ACC112 (cell line): ENCODE measurements at regions not wholly inside any gene's neighbourhood (a gene's known extent, or its start where the extent isn't known, plus 50 kb on each side); places are given as distances from the start of the nearest gene placed in this dataset.
"Not testable (repeated sequence)": the region's sequence is repeated elsewhere in the genome, so short reads cannot be mapped to it uniquely, and the experiment has no call there.

Source experiments
- H2AFZ ChIP-seq: fragments of 200-600 bp; sonication (generic); one replicate; pipeline ENCODE4 v1.6.0; 2017; ENCODE audit warnings: antibody characterized with exemption, low read length; ENCODE audit not compliant: unreplicated experiment
- H3K27ac ChIP-seq: fragments of 200-600 bp; sonication (generic); 2 replicates; pipeline ENCODE4 v1.5.1; 2014; ENCODE audit warnings: low read depth, mild to moderate bottlenecking, antibody characterized with exemption, low read length, moderate library complexity
- H3K27me3 ChIP-seq: fragments of 200-600 bp; sonication (generic); 2 replicates; pipeline ENCODE4 v1.6.1; 2014; ENCODE audit warnings: mild to moderate bottlenecking, antibody characterized with exemption, low read length, moderate library complexity, mixed read lengths; ENCODE audit not compliant: insufficient read depth
- H3K36me3 ChIP-seq: fragments of 200-600 bp; sonication (generic); 2 replicates; pipeline ENCODE4 v1.6.1; 2016; ENCODE audit warnings: mild to moderate bottlenecking, antibody characterized with exemption, low read length, moderate library complexity, mixed read lengths; ENCODE audit not compliant: insufficient read depth
- H3K4me1 ChIP-seq: fragments of 200-600 bp; sonication (generic); one replicate; pipeline ENCODE4 v1.6.1; 2016; ENCODE audit warnings: low read length, mixed read lengths; ENCODE audit not compliant: insufficient read depth, unreplicated experiment, control insufficient read depth
- H3K4me3 ChIP-seq: fragments of 200-600 bp; sonication (generic); 2 replicates; pipeline ENCODE4 v1.5.1; 2014; ENCODE audit warnings: mild to moderate bottlenecking, low read depth, low read length
- H3K79me2 ChIP-seq: fragments of 200-600 bp; sonication (generic); one replicate; pipeline ENCODE4 v1.6.0; 2016; ENCODE audit warnings: low read length; ENCODE audit not compliant: control insufficient read depth, unreplicated experiment, insufficient read depth

GRCh38 chrX:78603908-78604307 lies 55.2 kb downstream of the RTL3 start:
- no peaks in the 10 kb centered on the region for H3K4me1 ChIP-seq
- H2AFZ ChIP-seq = no peak overlapping the region
- no peak overlapping the region for H3K27ac ChIP-seq
- no peak overlapping the region for H3K4me3 ChIP-seq
- H3K27me3 ChIP-seq = no peaks in the 10 kb centered on the region
- no peaks in the 10 kb centered on the region for H3K79me2 ChIP-seq
- H3K36me3 ChIP-seq = no peaks in the 10 kb centered on the region

GRCh38 chrX:78595901-78596502 lies 63.1 kb downstream of the RTL3 start:
- no peak overlapping the region for H3K27ac ChIP-seq
- no peak overlapping the region for H3K4me3 ChIP-seq
- no peak overlapping the region for H2AFZ ChIP-seq
- H3K36me3 ChIP-seq = no peaks in the 10 kb centered on the region
- no peaks in the 10 kb centered on the region for H3K27me3 ChIP-seq
- H3K4me1 ChIP-seq = no peaks in the 10 kb centered on the region
- H3K79me2 ChIP-seq = no peaks in the 10 kb centered on the region

- no peaks in the 10 kb centered on the region for H3K36me3 ChIP-seq
- no peaks in the 10 kb centered on the region for H3K27me3 ChIP-seq
- no peak overlapping the region for H3K27ac ChIP-seq
- H3K4me1 ChIP-seq = no peaks in the 10 kb centered on the region
- H3K79me2 ChIP-seq = no peaks in the 10 kb centered on the region
- no peak overlapping the region for H3K4me3 ChIP-seq
- no peak overlapping the region for H2AFZ ChIP-seq
These were observed 65.4 kb downstream of the RTL3 start for GRCh38 chrX:78593701-78594100.

- no peaks in the 10 kb centered on the region for H3K4me1 ChIP-seq
- no peak overlapping the region for H3K27ac ChIP-seq
- H3K36me3 ChIP-seq = no peaks in the 10 kb centered on the region
- no peaks in the 10 kb centered on the region for H3K79me2 ChIP-seq
- H2AFZ ChIP-seq = no peak overlapping the region
- no peaks in the 10 kb centered on the region for H3K27me3 ChIP-seq
- no peak overlapping the region for H3K4me3 ChIP-seq
These were observed 67.1 kb downstream of the RTL3 start for GRCh38 chrX:78592030-78592429.

- H3K4me1 ChIP-seq = no peaks in the 10 kb centered on the region
- H2AFZ ChIP-seq = no peak overlapping the region
- H3K79me2 ChIP-seq = no peaks in the 10 kb centered on the region
- no peaks in the 10 kb centered on the region for H3K27me3 ChIP-seq
- H3K27ac ChIP-seq = no peak overlapping the region
- no peaks in the 10 kb centered on the region for H3K36me3 ChIP-seq
- no peak overlapping the region for H3K4me3 ChIP-seq
These were observed 84.8 kb downstream of the RTL3 start for GRCh38 chrX:78574306-78574705.

GRCh38 chrX:78573630-78574029 lies 85.5 kb downstream of the RTL3 start:
- H3K79me2 ChIP-seq = no peaks in the 10 kb centered on the region
- no peaks in the 10 kb centered on the region for H3K36me3 ChIP-seq
- H2AFZ ChIP-seq = no peak overlapping the region
- H3K27ac ChIP-seq = no peak overlapping the region
- no peak overlapping the region for H3K4me3 ChIP-seq
- H3K27me3 ChIP-seq = no peaks in the 10 kb centered on the region
- H3K4me1 ChIP-seq = no peaks in the 10 kb centered on the region

GRCh38 chrX:78571849-78572248 lies 87.3 kb downstream of the RTL3 start:
- Histone ChIP-seq H3K4me3 (no peak overlapping the region), H3K27ac (no peak overlapping the region), H3K27me3 (no peaks in the 10 kb centered on the region), H3K79me2 (no peaks in the 10 kb centered on the region), H3K4me1 (no peaks in the 10 kb centered on the region), H2AFZ (no peak overlapping the region), H3K36me3 (no peaks in the 10 kb centered on the region)

GRCh38 chrX:78555401-78555980 lies 103.6 kb downstream of the RTL3 start:
- H3K27me3 ChIP-seq = no peaks in the 10 kb centered on the region
- no peak overlapping the region for H3K4me3 ChIP-seq
- H3K4me1 ChIP-seq = no peaks in the 10 kb centered on the region
- H3K27ac ChIP-seq = no peak overlapping the region
- H2AFZ ChIP-seq = no peak overlapping the region
- H3K79me2 ChIP-seq = no peaks in the 10 kb centered on the region
- no peaks in the 10 kb centered on the region for H3K36me3 ChIP-seq

GRCh38 chrX:78552628-78553027 lies 106.5 kb downstream of the RTL3 start:
- not testable (repeated sequence) for H3K36me3 ChIP-seq

GRCh38 chrX:78548012-78548411 lies 111.1 kb downstream of the RTL3 start:
- H3K27ac ChIP-seq = peak overlapping the region; percentile 37
- no peaks in the 10 kb centered on the region for H3K27me3 ChIP-seq
- H3K4me3 ChIP-seq = no peak overlapping the region
- peaks cover 5% of the 10 kb centered on the region for H3K4me1 ChIP-seq
- no peaks in the 10 kb centered on the region for H3K36me3 ChIP-seq
- H3K79me2 ChIP-seq = no peaks in the 10 kb centered on the region
- peak overlapping the region; percentile 50 for H2AFZ ChIP-seq

More at GRCh38 chrX:78552628-78553027, 106.5 kb downstream of the RTL3 start:
- not testable (repeated sequence) for H2AFZ ChIP-seq, H3K79me2 ChIP-seq, H3K4me3 ChIP-seq, H3K27ac ChIP-seq, H3K27me3 ChIP-seq, H3K4me1 ChIP-seq

- H2AFZ ChIP-seq = no peak overlapping the region
- H3K36me3 ChIP-seq = no peaks in the 10 kb centered on the region
- no peaks in the 10 kb centered on the region for H3K27me3 ChIP-seq
- H3K4me1 ChIP-seq = peaks cover 5% of the 10 kb centered on the region
- no peaks in the 10 kb centered on the region for H3K79me2 ChIP-seq
- no peak overlapping the region for H3K4me3 ChIP-seq
- no peak overlapping the region for H3K27ac ChIP-seq
These were observed 113.9 kb downstream of the RTL3 start for GRCh38 chrX:78545233-78545632.
